H9 (cell line): ENCODE measurements at regions not wholly inside any gene's neighbourhood (a gene's known extent, or its start where the extent isn't known, plus 50 kb on each side); places are given as distances from the start of the nearest gene placed in this dataset.

ENCODE experiments used
- DNase-seq: peaks from one replicate; pipeline ENCODE4 v3.0.0-alpha.2; 2017
- H2AFZ ChIP-seq: one replicate; pipeline ENCODE4 v1.6.1; 2013; ENCODE audit warnings: mild to moderate bottlenecking, low read length, control low read depth, moderate library complexity
- H2AK5ac ChIP-seq: 2 replicates; pipeline ENCODE4 v1.6.1; 2013; ENCODE audit warnings: low read length, control low read depth, mixed read lengths; ENCODE audit not compliant: insufficient read length
- H2BK120ac ChIP-seq: one replicate; pipeline ENCODE4 v1.6.1; 2013; ENCODE audit warnings: low read depth, mild to moderate bottlenecking, low read length, control low read depth, inconsistent platforms; ENCODE audit not compliant: poor library complexity, severe bottlenecking
- H2BK12ac ChIP-seq: 2 replicates; pipeline ENCODE4 v1.6.1; 2013; ENCODE audit warnings: low read length, control low read depth, mixed read lengths, low read depth; ENCODE audit not compliant: insufficient read length
- H2BK15ac ChIP-seq: 2 replicates; pipeline ENCODE4 v1.6.1; 2013; ENCODE audit warnings: low read depth, low read length, control low read depth
- H2BK20ac ChIP-seq: one replicate; pipeline ENCODE4 v1.6.1; 2013; ENCODE audit warnings: low read depth, mild to moderate bottlenecking, low read length, control low read depth, inconsistent platforms; ENCODE audit not compliant: poor library complexity, severe bottlenecking
- H2BK5ac ChIP-seq: 2 replicates; pipeline ENCODE4 v1.6.1; 2013; ENCODE audit warnings: low read length, control low read depth, mixed read lengths; ENCODE audit not compliant: insufficient read length
- H3K14ac ChIP-seq: 2 replicates; pipeline ENCODE4 v1.6.1; 2013; ENCODE audit warnings: low read length, control low read depth; ENCODE audit not compliant: insufficient read depth
- H3K18ac ChIP-seq: 2 replicates; pipeline ENCODE4 v1.6.1; 2013; ENCODE audit warnings: low read depth, mild to moderate bottlenecking, mixed read lengths, low read length, control low read depth; ENCODE audit not compliant: insufficient read length
- H3K23ac ChIP-seq: 2 replicates; pipeline ENCODE4 v1.6.1; 2013; ENCODE audit warnings: low read length, control low read depth, mixed read lengths, low read depth; ENCODE audit not compliant: insufficient read length
- H3K23me2 ChIP-seq: 2 replicates; pipeline ENCODE4 v1.6.1; 2013; ENCODE audit warnings: low read depth, mild to moderate bottlenecking, mixed read lengths, low read length, control low read depth; ENCODE audit not compliant: insufficient read length, poor library complexity, severe bottlenecking
- H3K27ac ChIP-seq: 2 replicates; pipeline ENCODE4 v1.5.1; 2013; ENCODE audit warnings: low read length, control low read depth, mixed read lengths, low read depth; ENCODE audit not compliant: insufficient read length
- H3K27me3 ChIP-seq: 2 replicates; pipeline ENCODE4 v1.6.1; 2013; ENCODE audit warnings: low read length, control low read depth, inconsistent platforms; ENCODE audit not compliant: insufficient read depth
- H3K4ac ChIP-seq: 2 replicates; pipeline ENCODE4 v1.6.1; 2013; ENCODE audit warnings: low read depth, mild to moderate bottlenecking, control low read depth, inconsistent platforms, low read length, moderate library complexity
- H3K4me1 ChIP-seq: 2 replicates; pipeline ENCODE4 v1.6.1; 2013; ENCODE audit warnings: low read length, control low read depth, inconsistent platforms; ENCODE audit not compliant: insufficient read depth
- H3K4me2 ChIP-seq: 2 replicates; pipeline ENCODE4 v1.6.1; 2013; ENCODE audit warnings: low read length, control low read depth, mixed read lengths; ENCODE audit not compliant: insufficient read length, insufficient read depth
- H3K56ac ChIP-seq: 2 replicates; pipeline ENCODE4 v1.6.1; 2013; ENCODE audit warnings: low read depth, mild to moderate bottlenecking, mixed read lengths, low read length, control low read depth; ENCODE audit not compliant: insufficient read length
- H3K79me1 ChIP-seq: 2 replicates; pipeline ENCODE4 v1.6.1; 2013; ENCODE audit warnings: low read depth, mild to moderate bottlenecking, moderate library complexity, low read length, control low read depth, inconsistent platforms; ENCODE audit not compliant: insufficient read depth, poor library complexity, severe bottlenecking
- H3K79me2 ChIP-seq: 2 replicates; pipeline ENCODE4 v1.6.1; 2013; ENCODE audit warnings: low read length, control low read depth, inconsistent platforms; ENCODE audit not compliant: insufficient read depth
- H3K9ac ChIP-seq: 2 replicates; pipeline ENCODE4 v1.6.1; 2013; ENCODE audit warnings: low read length, control low read depth, mixed read lengths; ENCODE audit not compliant: insufficient read length; ENCODE audit errors: extremely low read depth
- H3K9me3 ChIP-seq: one replicate; pipeline ENCODE4 v1.6.1; 2013; ENCODE audit warnings: low read depth, low read length, inconsistent platforms; ENCODE audit not compliant: control insufficient read depth
- H3T11ph ChIP-seq: one replicate; pipeline ENCODE4 v1.6.1; 2013; ENCODE audit warnings: mild to moderate bottlenecking, low read length, control low read depth, inconsistent platforms
- H4K20me1 ChIP-seq: one replicate; pipeline ENCODE4 v1.6.1; 2013; ENCODE audit not compliant: control insufficient read depth, insufficient read length, insufficient read depth
- H4K5ac ChIP-seq: 2 replicates; pipeline ENCODE4 v1.6.1; 2013; ENCODE audit warnings: low read depth, mild to moderate bottlenecking, mixed read lengths, low read length, control low read depth; ENCODE audit not compliant: insufficient read length
- H4K8ac ChIP-seq: replicated peaks from 2 replicates; pipeline ENCODE4 v1.6.1; 2013; ENCODE audit warnings: low read length, control low read depth, mixed read lengths, low read depth; ENCODE audit not compliant: insufficient read length
- H4K91ac ChIP-seq: 2 replicates; pipeline ENCODE4 v1.6.1; 2013; ENCODE audit warnings: low read depth, mild to moderate bottlenecking, moderate library complexity, mixed read lengths, low read length, control low read depth; ENCODE audit not compliant: insufficient read length
- H3K27ac Mint-ChIP-seq, 3 experiments: 2 replicates in 2 of 3; 3 replicates in 1 of 3; pipeline ENCODE4 v1.8.0; 2020 to 2021; ENCODE audit warnings: mixed read lengths in 3 of 3, mild to moderate bottlenecking in 1 of 3, moderate library complexity in 1 of 3
- H3K27me3 Mint-ChIP-seq: 2 replicates; pipeline ENCODE4 v1.8.0; 2021; ENCODE audit warnings: low read depth, mild to moderate bottlenecking, moderate library complexity, mixed read lengths
- H3K36me3 Mint-ChIP-seq, 3 experiments: 2 replicates in 2 of 3; 3 replicates in 1 of 3; pipeline ENCODE4 v1.8.0; 2020 to 2021; ENCODE audit warnings: low read depth in 3 of 3, mixed read lengths in 3 of 3; ENCODE audit not compliant: insufficient read depth in 1 of 3
- H3K4me1 Mint-ChIP-seq, 2 experiments: 2 replicates each; pipeline ENCODE4 v1.8.0; 2020; ENCODE audit warnings: mixed read lengths in 2 of 2
- H3K4me3 Mint-ChIP-seq, 2 experiments: 2 replicates in 1 of 2; 3 replicates in 1 of 2; pipeline ENCODE4 v1.8.0; 2020 to 2021; ENCODE audit warnings: mild to moderate bottlenecking in 2 of 2, mixed read lengths in 2 of 2, moderate library complexity in 1 of 2
- H3K9me3 Mint-ChIP-seq, 2 experiments: 2 replicates in 1 of 2; 3 replicates in 1 of 2; pipeline ENCODE4 v1.8.0; 2020; ENCODE audit warnings: mild to moderate bottlenecking in 2 of 2, mixed read lengths in 2 of 2, moderate library complexity in 1 of 2
- CTCF ChIP-seq: fragments of 200-600 bp; sonication (generic); conservative IDR thresholded peaks from 3 replicates; pipeline ENCODE4 v1.8.0; 2021; ENCODE audit warnings: antibody characterized with exemption, mild to moderate bottlenecking
- WGBS: extraction: QIAGEN DNeasy Blood & Tissue Kit; methylation state at CpG from one replicate; pipeline ENCODE4 v1.1.7; 2013; ENCODE audit warnings: missing lambda C conversion rate, low lambda C conversion rate, mixed read lengths; ENCODE audit not compliant: insufficient read length; ENCODE audit errors: extremely low coverage; 5-methylcytosine and 5-hydroxymethylcytosine counted together

- Histone ChIP-seq H4K91ac (no peak overlapping the region), H3K9me3 (no peaks in the 10 kb centered on the region), H3K27me3 (no peaks in the 10 kb centered on the region), H3K23me2 (no peaks in the 10 kb centered on the region), H3K27ac (no peak overlapping the region), H3K4me1 (no peaks in the 10 kb centered on the region), H3K23ac (no peak overlapping the region), H4K5ac (no peak overlapping the region), H2BK120ac (no peak overlapping the region), H3K79me2 (no peaks in the 10 kb centered on the region), H4K8ac (no peak overlapping the region), H3K4ac (no peak overlapping the region), H2AFZ (no peak overlapping the region), H3K18ac (no peak overlapping the region), H3K9ac (no peak overlapping the region), H2BK20ac (no peak overlapping the region), H2BK15ac (no peak overlapping the region), H2BK12ac (no peak overlapping the region), H2AK5ac (no peak overlapping the region), H3T11ph (no peak overlapping the region), H4K20me1 (no peaks in the 10 kb centered on the region), H3K14ac (no peak overlapping the region), H2BK5ac (no peak overlapping the region), H3K56ac (no peak overlapping the region), H3K4me2 (no peak overlapping the region), H3K79me1 (no peaks in the 10 kb centered on the region)
- no peak for TF ChIP-seq CTCF
- H3K36me3 Mint-ChIP-seq, result no peaks in the 10 kb centered on the region
- H3K4me3 Mint-ChIP-seq, result no peak overlapping the region
- DNase-seq, result no peak
- no peaks in the 10 kb centered on the region for H3K27me3 Mint-ChIP-seq
- no peaks in the 10 kb centered on the region for H3K9me3 Mint-ChIP-seq
- no peak overlapping the region; a peak in 1 of 7 replicates for H3K27ac Mint-ChIP-seq
- H3K4me1 Mint-ChIP-seq, result no peaks in the 10 kb centered on the region
- WGBS, result no CpG with 5 or more reads among the region's 2 CpGs
These were observed 769.8 kb upstream of the MIR17HG start for GRCh38 chr13:90577726-90578125.
